Fibroblast of lung (primary cell): ENCODE measurements at regions not wholly inside any gene's neighbourhood (a gene's known extent, or its start where the extent isn't known, plus 50 kb on each side); places are given as distances from the start of the nearest gene placed in this dataset.

Experiments
- DNase-seq, 2 donors: peaks; one replicate each; pipeline versions ENCODE4 v3.0.0 to v3.0.0-alpha.2; 2010; ENCODE audit warnings: low read depth in 2 of 2
- H2AFZ ChIP-seq: 2 replicates; pipeline ENCODE4 v1.5.1; 2012; ENCODE audit warnings: low read length, control low read depth, inconsistent platforms
- H3K27ac ChIP-seq: 2 replicates; pipeline ENCODE4 v1.5.1; 2011; ENCODE audit warnings: low read length, control low read depth; ENCODE audit not compliant: insufficient read depth
- H3K27me3 ChIP-seq: 2 replicates; pipeline ENCODE4 v1.5.1; 2011; ENCODE audit warnings: mild to moderate bottlenecking, low read length; ENCODE audit not compliant: control insufficient read depth, insufficient read depth
- H3K36me3 ChIP-seq: 2 replicates; pipeline ENCODE4 v1.5.1; 2011; ENCODE audit warnings: low read length; ENCODE audit not compliant: control insufficient read depth, insufficient read depth
- H3K4me1 ChIP-seq: 2 replicates; pipeline ENCODE4 v1.5.1; 2011; ENCODE audit warnings: low read length; ENCODE audit not compliant: control insufficient read depth, insufficient read depth; ENCODE audit errors: extremely low read depth
- H3K4me2 ChIP-seq: 2 replicates; pipeline ENCODE4 v1.5.1; 2011; ENCODE audit warnings: low read length, control low read depth; ENCODE audit not compliant: insufficient read depth; ENCODE audit errors: extremely low read depth
- H3K4me3 ChIP-seq, 4 experiments: fragments of 200-600 bp in 1 of 4; sonication (generic) in 1 of 4; replicated peaks in 1 of 4; 2 replicates each; pipeline ENCODE4 v1.5.1; 2011 to 2016; ENCODE audit warnings: low read length in 4 of 4, low read depth in 3 of 4, mild to moderate bottlenecking in 3 of 4, control low read depth in 2 of 4, inconsistent platforms in 1 of 4, mixed read lengths in 1 of 4; ENCODE audit not compliant: insufficient read depth in 1 of 4; ENCODE audit errors: control extremely low read depth in 1 of 4
- H3K79me2 ChIP-seq: 2 replicates; pipeline ENCODE4 v1.5.1; 2012; ENCODE audit warnings: mild to moderate bottlenecking, low read length, inconsistent platforms; ENCODE audit not compliant: control insufficient read depth, insufficient read depth
- H3K9ac ChIP-seq: 2 replicates; pipeline ENCODE4 v1.5.1; 2011; ENCODE audit warnings: mild to moderate bottlenecking, low read length, control low read depth; ENCODE audit not compliant: insufficient read depth
- H3K9me3 ChIP-seq: 2 replicates; pipeline ENCODE4 v1.5.1; 2012; ENCODE audit warnings: low read depth, low read length; ENCODE audit not compliant: control insufficient read depth, insufficient read depth
- H4K20me1 ChIP-seq: 2 replicates; pipeline ENCODE4 v1.5.1; 2011; ENCODE audit warnings: low read length; ENCODE audit not compliant: control insufficient read depth, insufficient read depth; ENCODE audit errors: extremely low read depth
- CTCF ChIP-seq, 2 donors: IDR thresholded peaks in 1 of 2; conservative IDR thresholded peaks in 1 of 2; 1 replicate in 1 of 2; 2 replicates in 1 of 2; pipeline ENCODE4 v1.5.1; 2011 to 2012; ENCODE audit warnings: low read length in 2 of 2, control low read depth in 1 of 2, inconsistent platforms in 1 of 2, low read depth in 1 of 2, mild to moderate bottlenecking in 1 of 2
- EZH2 ChIP-seq: IDR thresholded peaks from 2 replicates; pipeline ENCODE4 v1.5.1; 2012; ENCODE audit warnings: low read length, control low read depth, mild to moderate bottlenecking; ENCODE audit errors: missing control alignments

GRCh38 chr2:4762951-4763376 lies 929.2 kb upstream of the SOX11 start:
- H3K27me3 ChIP-seq = no peaks in the 10 kb centered on the region
- H3K36me3 ChIP-seq = no peaks in the 10 kb centered on the region
- no peak overlapping the region for H3K4me2 ChIP-seq
- no peak overlapping the region for H3K27ac ChIP-seq
- DNase-seq = peak in 1 of 2 donors; percentile 33
- H2AFZ ChIP-seq = no peak overlapping the region
- H3K4me1 ChIP-seq = no peaks in the 10 kb centered on the region
- H4K20me1 ChIP-seq = no peaks in the 10 kb centered on the region
- no peaks in the 10 kb centered on the region for H3K9me3 ChIP-seq
- no peak overlapping the region for H3K9ac ChIP-seq
- no peak for TF ChIP-seq EZH2
- TF ChIP-seq CTCF (conservative IDR thresholded peaks at IDR 0.05 in 1 of 2, IDR thresholded peaks at IDR 0.05 in 1 of 2; ENCODE audit: low read depth in 1 of 2, low read length in 2 of 2) = peak in 1 of 2 donors; percentile 44
- no peak overlapping the region for H3K4me3 ChIP-seq
- no peaks in the 10 kb centered on the region for H3K79me2 ChIP-seq

- no peaks in the 10 kb centered on the region for H4K20me1 ChIP-seq
- no peaks in the 10 kb centered on the region for H3K36me3 ChIP-seq
- H2AFZ ChIP-seq = no peak overlapping the region
- no peak overlapping the region for H3K9ac ChIP-seq
- no peaks in the 10 kb centered on the region for H3K27me3 ChIP-seq
- H3K27ac ChIP-seq = no peak overlapping the region
- H3K79me2 ChIP-seq = no peaks in the 10 kb centered on the region
- no peak for DNase-seq
- TF ChIP-seq EZH2 (no peak), CTCF (conservative IDR thresholded peaks at IDR 0.05 in 1 of 2, IDR thresholded peaks at IDR 0.05 in 1 of 2; ENCODE audit: low read depth in 1 of 2, low read length in 2 of 2) (no peak)
- no peak overlapping the region for H3K4me2 ChIP-seq
- H3K4me3 ChIP-seq = no peak overlapping the region
- H3K9me3 ChIP-seq = no peaks in the 10 kb centered on the region
- H3K4me1 ChIP-seq = no peaks in the 10 kb centered on the region
Measured at GRCh38 chr2:4765787-4766530, 926.2 kb upstream of the SOX11 start.

DNA sequence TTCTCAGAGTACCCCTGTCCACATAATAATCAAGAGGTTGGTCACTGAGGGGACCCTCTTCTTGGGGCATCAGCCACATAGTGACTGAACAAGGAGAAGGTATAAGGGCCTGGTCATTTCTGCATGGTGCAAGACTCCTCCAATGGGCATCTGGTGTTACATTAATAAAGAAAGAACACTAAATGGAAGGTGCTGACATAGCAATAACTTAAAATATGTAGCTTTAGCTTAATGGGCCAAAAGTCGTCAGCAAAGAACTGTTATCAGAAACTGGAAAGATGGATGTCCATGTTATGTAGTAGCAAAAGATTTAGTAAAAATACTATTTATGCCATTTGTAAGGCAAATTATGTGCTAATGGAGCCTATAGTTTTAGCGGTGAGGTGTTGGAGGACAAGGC lies 916.5 kb upstream of the SOX11 start:
- Histone ChIP-seq H3K4me3 (no peak overlapping the region), H3K79me2 (no peaks in the 10 kb centered on the region), H4K20me1 (no peaks in the 10 kb centered on the region), H3K4me1 (no peaks in the 10 kb centered on the region), H2AFZ (no peak overlapping the region), H3K9ac (no peak overlapping the region), H3K36me3 (no peaks in the 10 kb centered on the region), H3K27me3 (no peaks in the 10 kb centered on the region), H3K9me3 (no peaks in the 10 kb centered on the region), H3K27ac (no peak overlapping the region), H3K4me2 (no peak overlapping the region)
- DNase-seq = no peak
- TF ChIP-seq CTCF (conservative IDR thresholded peaks at IDR 0.05 in 1 of 2, IDR thresholded peaks at IDR 0.05 in 1 of 2; ENCODE audit: low read depth in 1 of 2, low read length in 2 of 2) (no peak), EZH2 (no peak)
